Mesendoderm (in vitro differentiated cells): ENCODE measurements at regions not wholly inside any gene's neighbourhood (a gene's known extent, or its start where the extent isn't known, plus 50 kb on each side); places are given as distances from the start of the nearest gene placed in this dataset.

Experiments
- DNase-seq: peaks from one replicate; pipeline ENCODE4 v3.0.0; 2013
- H2AK5ac ChIP-seq: 2 replicates; pipeline ENCODE4 v1.6.1; 2013; ENCODE audit warnings: low read length, inconsistent platforms
- H2BK120ac ChIP-seq: 2 replicates; pipeline ENCODE4 v1.6.1; 2013; ENCODE audit warnings: low read depth, mild to moderate bottlenecking, low read length, moderate library complexity, mixed read lengths
- H2BK15ac ChIP-seq: replicated peaks from 2 replicates; pipeline ENCODE4 v1.6.1; 2013; ENCODE audit warnings: low read depth, mild to moderate bottlenecking, moderate library complexity
- H2BK5ac ChIP-seq: 2 replicates; pipeline ENCODE4 v1.6.1; 2013; ENCODE audit warnings: low read length, inconsistent platforms
- H3K18ac ChIP-seq: 2 replicates; pipeline ENCODE4 v1.6.1; 2013; ENCODE audit warnings: mild to moderate bottlenecking, low read length, mixed read lengths
- H3K23ac ChIP-seq: one replicate; pipeline ENCODE4 v1.6.1; 2013; ENCODE audit warnings: low read length
- H3K27ac ChIP-seq: 2 replicates; pipeline ENCODE4 v1.5.1; 2013; ENCODE audit warnings: low read depth, mild to moderate bottlenecking, inconsistent platforms, low read length, moderate library complexity
- H3K27me3 ChIP-seq: 2 replicates; pipeline ENCODE4 v1.6.1; 2013; ENCODE audit warnings: low read length, control low read depth, mild to moderate bottlenecking, inconsistent platforms; ENCODE audit not compliant: insufficient read depth, poor library complexity
- H3K36me3 ChIP-seq: 2 replicates; pipeline ENCODE4 v1.6.1; 2013; ENCODE audit warnings: low read length, inconsistent platforms; ENCODE audit not compliant: control insufficient read depth, insufficient read depth
- H3K4ac ChIP-seq: one replicate; pipeline ENCODE4 v1.6.1; 2013; ENCODE audit warnings: low read depth, mild to moderate bottlenecking, low read length, moderate library complexity
- H3K4me1 ChIP-seq: 2 replicates; pipeline ENCODE4 v1.6.1; 2013; ENCODE audit warnings: low read depth, low read length, inconsistent platforms; ENCODE audit not compliant: control insufficient read depth
- H3K4me2 ChIP-seq: 2 replicates; pipeline ENCODE4 v1.6.1; 2013; ENCODE audit warnings: low read length
- H3K4me3 ChIP-seq: 2 replicates; pipeline ENCODE4 v1.5.1; 2013; ENCODE audit warnings: mild to moderate bottlenecking, low read length
- H3K56ac ChIP-seq: one replicate; pipeline ENCODE4 v1.6.1; 2013; ENCODE audit warnings: low read length
- H3K79me1 ChIP-seq: 2 replicates; pipeline ENCODE4 v1.6.1; 2013; ENCODE audit warnings: low read length, inconsistent platforms
- H3K79me2 ChIP-seq: 2 replicates; pipeline ENCODE4 v1.6.1; 2013; ENCODE audit warnings: mild to moderate bottlenecking, low read length; ENCODE audit not compliant: control insufficient read depth, insufficient read depth
- H3K9ac ChIP-seq: 2 replicates; pipeline ENCODE4 v1.6.1; 2013; ENCODE audit warnings: low read length, inconsistent platforms
- H4K5ac ChIP-seq: one replicate; pipeline ENCODE4 v1.6.1; 2013; ENCODE audit warnings: low read length
- H4K8ac ChIP-seq: one replicate; pipeline ENCODE4 v1.6.1; 2013; ENCODE audit warnings: low read depth, mild to moderate bottlenecking, control low read depth, low read length, moderate library complexity
- WGBS: extraction: QIAGEN DNeasy Blood & Tissue Kit; methylation state at CpG from one replicate; pipeline ENCODE4 v1.1.7; 2013; ENCODE audit warnings: low lambda C conversion rate, missing lambda C conversion rate; ENCODE audit not compliant: insufficient coverage; ENCODE audit errors: extremely low coverage; 5-methylcytosine and 5-hydroxymethylcytosine counted together

GRCh38 chr14:34040766-34041165, 89.9 kb upstream of the EGLN3 start:
- H2BK15ac ChIP-seq: no peak overlapping the region
- no peak overlapping the region for H3K23ac ChIP-seq
- peaks cover 3% of the 10 kb centered on the region for H3K4me1 ChIP-seq
- no peak overlapping the region for H3K56ac ChIP-seq
- no peaks in the 10 kb centered on the region for H3K79me1 ChIP-seq
- H2BK5ac ChIP-seq: no peak overlapping the region
- H2AK5ac ChIP-seq: no peak overlapping the region
- no peak overlapping the region for H3K4me2 ChIP-seq
- no peak overlapping the region for H3K4ac ChIP-seq
- H4K8ac ChIP-seq: no peak overlapping the region
- H3K27me3 ChIP-seq: no peaks in the 10 kb centered on the region
- H3K4me3 ChIP-seq: no peak overlapping the region
- H4K5ac ChIP-seq: no peak overlapping the region
- no peak for DNase-seq
- H2BK120ac ChIP-seq: no peak overlapping the region
- H3K27ac ChIP-seq: no peak overlapping the region
- H3K36me3 ChIP-seq: no peaks in the 10 kb centered on the region
- H3K79me2 ChIP-seq: no peaks in the 10 kb centered on the region
- H3K9ac ChIP-seq: no peak overlapping the region
- no peak overlapping the region for H3K18ac ChIP-seq

- Histone ChIP-seq H3K27ac (no peak overlapping the region), H3K4me3 (no peak overlapping the region), H2BK15ac (no peak overlapping the region), H3K56ac (no peak overlapping the region), H2BK5ac (no peak overlapping the region), H3K4me2 (no peak overlapping the region), H3K36me3 (no peaks in the 10 kb centered on the region), H2BK120ac (no peak overlapping the region), H3K27me3 (no peaks in the 10 kb centered on the region), H3K18ac (no peak overlapping the region), H3K9ac (no peak overlapping the region), H4K5ac (no peak overlapping the region), H3K4me1 (peaks cover 3% of the 10 kb centered on the region), H3K23ac (no peak overlapping the region), H3K4ac (no peak overlapping the region), H2AK5ac (no peak overlapping the region), H4K8ac (no peak overlapping the region), H3K79me2 (no peaks in the 10 kb centered on the region), H3K79me1 (no peaks in the 10 kb centered on the region)
- DNase-seq: no peak
- no CpG with 5 or more reads among the region's 3 CpGs for WGBS
These were observed 88.7 kb upstream of the EGLN3 start for GRCh38 chr14:34039428-34040047.

GRCh38 chr14:34038358-34039057, 87.6 kb upstream of the EGLN3 start:
- no peak overlapping the region for H3K27ac ChIP-seq
- H2BK120ac ChIP-seq: no peak overlapping the region
- no peak for DNase-seq
- no peak overlapping the region for H2BK5ac ChIP-seq
- H3K18ac ChIP-seq: no peak overlapping the region
- H3K79me1 ChIP-seq: no peaks in the 10 kb centered on the region
- no CpG with 5 or more reads among the region's 6 CpGs for WGBS
- no peak overlapping the region for H4K5ac ChIP-seq
- H2BK15ac ChIP-seq: no peak overlapping the region
- H2AK5ac ChIP-seq: no peak overlapping the region
- no peak overlapping the region for H3K56ac ChIP-seq
- no peak overlapping the region for H3K4me2 ChIP-seq
- no peak overlapping the region for H4K8ac ChIP-seq
- H3K36me3 ChIP-seq: no peaks in the 10 kb centered on the region
- no peaks in the 10 kb centered on the region for H3K79me2 ChIP-seq
- H3K27me3 ChIP-seq: no peaks in the 10 kb centered on the region
- H3K9ac ChIP-seq: no peak overlapping the region
- no peak overlapping the region for H3K4me3 ChIP-seq
- H3K4me1 ChIP-seq: no peaks in the 10 kb centered on the region
- H3K4ac ChIP-seq: no peak overlapping the region
- H3K23ac ChIP-seq: no peak overlapping the region

- H3K9ac ChIP-seq: no peak overlapping the region
- H3K4ac ChIP-seq: no peak overlapping the region
- H2BK5ac ChIP-seq: no peak overlapping the region
- no CpG with 5 or more reads among the region's 2 CpGs for WGBS
- no peak overlapping the region for H3K56ac ChIP-seq
- H3K23ac ChIP-seq: no peak overlapping the region
- no peak overlapping the region for H4K5ac ChIP-seq
- no peak overlapping the region for H3K4me2 ChIP-seq
- no peak overlapping the region for H4K8ac ChIP-seq
- no peaks in the 10 kb centered on the region for H3K27me3 ChIP-seq
- no peak overlapping the region for H2BK120ac ChIP-seq
- DNase-seq: no peak
- no peak overlapping the region for H3K27ac ChIP-seq
- no peaks in the 10 kb centered on the region for H3K79me1 ChIP-seq
- H3K36me3 ChIP-seq: no peaks in the 10 kb centered on the region
- no peak overlapping the region for H2BK15ac ChIP-seq
- H3K4me3 ChIP-seq: no peak overlapping the region
- H3K79me2 ChIP-seq: no peaks in the 10 kb centered on the region
- H3K4me1 ChIP-seq: no peaks in the 10 kb centered on the region
- no peak overlapping the region for H2AK5ac ChIP-seq
- no peak overlapping the region for H3K18ac ChIP-seq
These were observed 85.5 kb upstream of the EGLN3 start for GRCh38 chr14:34036319-34036766.

GRCh38 chr14:34035934-34036250, 85.0 kb upstream of the EGLN3 start:
- Histone ChIP-seq H3K23ac (no peak overlapping the region), H2BK5ac (no peak overlapping the region), H3K79me2 (no peaks in the 10 kb centered on the region), H3K4me3 (no peak overlapping the region), H3K4me1 (no peaks in the 10 kb centered on the region), H3K4ac (no peak overlapping the region), H3K27me3 (no peaks in the 10 kb centered on the region), H2BK15ac (no peak overlapping the region), H3K27ac (no peak overlapping the region), H3K9ac (no peak overlapping the region), H2BK120ac (no peak overlapping the region), H3K18ac (no peak overlapping the region), H3K36me3 (no peaks in the 10 kb centered on the region), H2AK5ac (no peak overlapping the region), H4K8ac (no peak overlapping the region), H3K56ac (no peak overlapping the region), H3K79me1 (no peaks in the 10 kb centered on the region), H3K4me2 (no peak overlapping the region), H4K5ac (no peak overlapping the region)
- no CpG with 5 or more reads among the region's 1 CpG for WGBS
- DNase-seq: no peak
